ENCODE measurements at regions not wholly inside any gene's neighbourhood (a gene's known extent, or its start where the extent isn't known, plus 50 kb on each side); places are given as distances from the start of the nearest gene placed in this dataset.

- no peak for TF ChIP-seq USF2 (CRISPR knock-in tag; IDR thresholded peaks at IDR 0.05)
- no peak for TF ChIP-seq CTCF (IDR thresholded peaks at IDR 0.05)
- no peak for TF ChIP-seq NR2C2 (CRISPR knock-in tag; IDR thresholded peaks at IDR 0.05)
- no peak for TF ChIP-seq FOXK1 (CRISPR knock-in tag; IDR thresholded peaks at IDR 0.05)
- TF ChIP-seq SP1 (CRISPR knock-in tag; conservative IDR thresholded peaks at IDR 0.05), result no peak
- no peak for TF ChIP-seq ATF3 (CRISPR knock-in tag; conservative IDR thresholded peaks at IDR 0.05)
- TF ChIP-seq ESRRA (CRISPR knock-in tag; IDR thresholded peaks at IDR 0.05; ENCODE audit: borderline replicate concordance), result no peak
- no peak for TF ChIP-seq MAX (CRISPR knock-in tag; IDR thresholded peaks at IDR 0.05)
- no peak for TF ChIP-seq CREB1 (CRISPR knock-in tag; IDR thresholded peaks at IDR 0.05)
- TF ChIP-seq ZNF263 (CRISPR knock-in tag; IDR thresholded peaks at IDR 0.05; ENCODE audit: low read depth), result no peak
- no peak for TF ChIP-seq ZNF423 (CRISPR knock-in tag; IDR thresholded peaks at IDR 0.05)
- no peak for TF ChIP-seq E2F1 (CRISPR knock-in tag; IDR thresholded peaks at IDR 0.05)
- TF ChIP-seq AFF4 (CRISPR knock-in tag; IDR thresholded peaks at IDR 0.05; ENCODE audit: borderline replicate concordance), result no peak
- no peak for TF ChIP-seq SMAD4 (CRISPR knock-in tag; IDR thresholded peaks at IDR 0.05)
Observed at GRCh38 chr3:162175878-162176277, 679.3 kb downstream of the OTOL1 start.

Measured in WTC11 (cell line).